KMS-11 (cell line): ENCODE measurements at regions not wholly inside any gene's neighbourhood (a gene's known extent, or its start where the extent isn't known, plus 50 kb on each side); places are given as distances from the start of the nearest gene placed in this dataset.

ENCODE experiments used
- H2AFZ ChIP-seq: fragments of 200-600 bp; sonication (generic); 2 replicates; pipeline ENCODE4 v1.6.1; 2016; ENCODE audit warnings: antibody characterized with exemption, mixed run types, low read depth
- H3K27ac ChIP-seq: fragments of 200-600 bp; sonication (generic); 2 replicates; pipeline ENCODE4 v1.6.1; 2016; ENCODE audit warnings: mild to moderate bottlenecking, mixed run types
- H3K27me3 ChIP-seq: fragments of 200-600 bp; sonication (generic); 2 replicates; pipeline ENCODE4 v1.6.1; 2017; ENCODE audit warnings: mild to moderate bottlenecking, low read depth, mixed run types, moderate library complexity; ENCODE audit not compliant: insufficient read depth
- H3K36me3 ChIP-seq: fragments of 200-600 bp; sonication (generic); 2 replicates; pipeline ENCODE4 v1.6.1; 2017; ENCODE audit warnings: mild to moderate bottlenecking, mixed run types; ENCODE audit not compliant: insufficient read depth
- H3K4me1 ChIP-seq: fragments of 200-600 bp; sonication (generic); 2 replicates; pipeline ENCODE4 v1.6.1; 2016; ENCODE audit warnings: mild to moderate bottlenecking, low read depth, mixed run types; ENCODE audit not compliant: poor library complexity, severe bottlenecking
- H3K4me2 ChIP-seq: fragments of 200-600 bp; sonication (generic); 2 replicates; pipeline ENCODE4 v1.7.0; 2016; ENCODE audit warnings: mild to moderate bottlenecking, mixed run types
- H3K4me3 ChIP-seq: fragments of 200-600 bp; sonication (generic); IDR thresholded peaks from 2 replicates; pipeline ENCODE4 v1.6.1; 2017; ENCODE audit warnings: low read depth, low read length, mixed read lengths; ENCODE audit not compliant: insufficient read depth
- H3K79me2 ChIP-seq: fragments of 200-600 bp; sonication (generic); 2 replicates; pipeline ENCODE4 v1.6.1; 2016; ENCODE audit warnings: low read depth, mixed run types; ENCODE audit not compliant: insufficient read depth
- H3K9ac ChIP-seq: fragments of 200-600 bp; sonication (generic); 2 replicates; pipeline ENCODE4 v1.6.1; 2016; ENCODE audit warnings: mild to moderate bottlenecking, mixed run types
- H4K20me1 ChIP-seq: fragments of 200-600 bp; sonication (generic); 2 replicates; pipeline ENCODE4 v1.6.1; 2016; ENCODE audit warnings: mild to moderate bottlenecking, mixed run types; ENCODE audit not compliant: insufficient read depth
- CTCF ChIP-seq: fragments of 200-600 bp; sonication (generic); conservative IDR thresholded peaks from 2 replicates; pipeline ENCODE4 v1.6.1; 2017; ENCODE audit warnings: low read depth, mild to moderate bottlenecking, antibody characterized with exemption, low read length, moderate library complexity, mixed read lengths

DNA sequence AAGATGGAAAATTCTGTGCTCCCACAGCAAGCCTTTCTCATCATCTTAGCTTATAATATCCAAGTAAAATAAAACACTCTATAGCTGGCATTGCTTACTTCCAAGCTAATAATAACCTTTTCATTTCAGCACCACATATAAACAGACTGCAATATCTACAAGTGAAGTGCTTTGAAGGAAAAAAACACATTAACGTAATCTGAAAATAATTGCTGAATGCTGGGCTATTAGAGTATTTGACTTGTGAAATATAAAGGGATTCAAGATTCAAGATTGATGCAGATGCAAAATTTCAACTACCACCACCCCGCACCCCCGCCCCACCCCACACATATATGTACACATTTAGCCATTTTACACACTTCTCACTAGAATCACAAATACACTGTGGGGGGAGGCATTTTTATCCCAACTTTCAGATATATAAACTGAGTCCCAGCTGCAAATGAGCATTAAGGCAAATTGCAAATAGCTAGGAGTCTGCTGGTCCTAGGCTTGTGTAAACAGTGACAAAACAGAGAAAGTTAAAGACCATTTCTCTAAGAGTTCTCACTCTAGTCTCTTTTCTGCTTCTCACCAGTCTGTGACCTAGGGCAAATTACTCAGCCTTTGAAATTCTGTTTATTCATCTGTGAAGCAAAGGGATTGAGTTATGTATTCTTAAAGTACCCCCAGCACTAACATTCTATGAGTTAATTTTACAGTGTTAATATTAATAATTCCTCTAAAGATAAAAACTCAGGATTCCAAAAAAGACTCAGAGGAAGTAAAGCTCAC, 489.4 kb downstream of the PRELID2 start:
- Histone ChIP-seq H3K27me3 (no peaks in the 10 kb centered on the region), H3K27ac (no peak overlapping the region), H3K4me1 (no peaks in the 10 kb centered on the region), H2AFZ (no peak overlapping the region), H4K20me1 (no peaks in the 10 kb centered on the region), H3K79me2 (no peaks in the 10 kb centered on the region), H3K9ac (no peak overlapping the region), H3K4me3 (no peak overlapping the region), H3K4me2 (no peak overlapping the region), H3K36me3 (no peaks in the 10 kb centered on the region)
- no peak for TF ChIP-seq CTCF

- no peak for TF ChIP-seq CTCF
- H3K27me3 ChIP-seq = no peaks in the 10 kb centered on the region
- H3K36me3 ChIP-seq = no peaks in the 10 kb centered on the region
- no peaks in the 10 kb centered on the region for H3K79me2 ChIP-seq
- no peak overlapping the region for H2AFZ ChIP-seq
- no peak overlapping the region for H3K9ac ChIP-seq
- H3K4me1 ChIP-seq = no peaks in the 10 kb centered on the region
- H3K4me2 ChIP-seq = no peak overlapping the region
- no peak overlapping the region for H3K4me3 ChIP-seq
- H3K27ac ChIP-seq = no peak overlapping the region
- no peaks in the 10 kb centered on the region for H4K20me1 ChIP-seq
These were observed 493.3 kb downstream of the PRELID2 start for GRCh38 chr5:145341842-145342241.

GRCh38 chr5:145340099-145340498, 495.0 kb downstream of the PRELID2 start:
- H4K20me1 ChIP-seq = no peaks in the 10 kb centered on the region

GRCh38 chr5:145324767-145325479, 510.2 kb downstream of the PRELID2 start:
- no peak overlapping the region for H3K9ac ChIP-seq
- no peaks in the 10 kb centered on the region for H3K79me2 ChIP-seq
- TF ChIP-seq CTCF = no peak
- H3K4me3 ChIP-seq = no peak overlapping the region
- H3K36me3 ChIP-seq = no peaks in the 10 kb centered on the region
- H4K20me1 ChIP-seq = no peaks in the 10 kb centered on the region
- H3K4me1 ChIP-seq = no peaks in the 10 kb centered on the region
- H3K27ac ChIP-seq = no peak overlapping the region
- no peaks in the 10 kb centered on the region for H3K27me3 ChIP-seq
- no peak overlapping the region for H3K4me2 ChIP-seq
- no peak overlapping the region for H2AFZ ChIP-seq

More at GRCh38 chr5:145340099-145340498, 495.0 kb downstream of the PRELID2 start:
- no peaks in the 10 kb centered on the region for H3K79me2 ChIP-seq
- no peaks in the 10 kb centered on the region for H3K4me1 ChIP-seq
- no peak for TF ChIP-seq CTCF
- no peak overlapping the region for H3K4me3 ChIP-seq
- H3K36me3 ChIP-seq = no peaks in the 10 kb centered on the region
- H3K9ac ChIP-seq = no peak overlapping the region
- no peaks in the 10 kb centered on the region for H3K27me3 ChIP-seq
- no peak overlapping the region for H2AFZ ChIP-seq
- no peak overlapping the region for H3K4me2 ChIP-seq
- H3K27ac ChIP-seq = no peak overlapping the region
